ENCODE measurements at regions not wholly inside any gene's neighbourhood (a gene's known extent, or its start where the extent isn't known, plus 50 kb on each side); places are given as distances from the start of the nearest gene placed in this dataset.

DNA sequence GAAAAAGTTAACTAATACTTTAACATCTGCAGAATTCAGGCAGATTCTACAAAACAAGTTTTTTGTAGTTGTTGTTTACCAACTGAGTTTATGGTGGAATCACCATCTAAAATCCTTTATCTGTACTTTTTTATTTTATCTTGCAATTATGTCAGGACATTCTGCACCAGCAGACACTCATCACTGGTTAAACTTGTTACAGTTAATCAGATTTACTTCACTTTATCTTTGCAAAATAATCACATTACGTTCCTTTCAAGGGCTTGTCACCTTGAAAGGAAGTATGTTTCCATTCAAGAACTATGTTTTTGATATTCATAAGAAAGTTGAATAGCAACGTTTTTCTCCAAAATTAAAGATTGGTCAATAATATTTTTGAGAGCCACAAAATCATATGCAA is 796.6 kb upstream of the ROBO1 start:
- no peaks in the 10 kb centered on the region for H3K4me1 Mint-ChIP-seq
- no peak for DNase-seq
- peaks cover 0 to 3% (median 0%) of the 10 kb centered on the region in 3 donors for H3K27me3 Mint-ChIP-seq (ENCODE audit: low read depth in 3 of 3)
- H3K4me3 Mint-ChIP-seq = no peak overlapping the region
- H3K9me3 Mint-ChIP-seq = peaks cover 3 to 61% (median 23%) of the 10 kb centered on the region in 6 donors
- H3K27ac Mint-ChIP-seq = no peak overlapping the region
- no peaks in the 10 kb centered on the region for H3K36me3 Mint-ChIP-seq

GRCh38 chr3:80559701-80560100 is 791.9 kb upstream of the ROBO1 start:
- peaks cover 7 to 52% (median 25%) of the 10 kb centered on the region in 6 donors for H3K9me3 Mint-ChIP-seq
- no peaks in the 10 kb centered on the region for H3K4me1 Mint-ChIP-seq
- no peaks in the 10 kb centered on the region for H3K36me3 Mint-ChIP-seq
- H3K27me3 Mint-ChIP-seq (ENCODE audit: low read depth in 3 of 3) = peaks cover 0 to 3% (median 0%) of the 10 kb centered on the region in 3 donors
- no peak overlapping the region for H3K4me3 Mint-ChIP-seq
- H3K27ac Mint-ChIP-seq = no peak overlapping the region
- no peak for DNase-seq

DNA sequence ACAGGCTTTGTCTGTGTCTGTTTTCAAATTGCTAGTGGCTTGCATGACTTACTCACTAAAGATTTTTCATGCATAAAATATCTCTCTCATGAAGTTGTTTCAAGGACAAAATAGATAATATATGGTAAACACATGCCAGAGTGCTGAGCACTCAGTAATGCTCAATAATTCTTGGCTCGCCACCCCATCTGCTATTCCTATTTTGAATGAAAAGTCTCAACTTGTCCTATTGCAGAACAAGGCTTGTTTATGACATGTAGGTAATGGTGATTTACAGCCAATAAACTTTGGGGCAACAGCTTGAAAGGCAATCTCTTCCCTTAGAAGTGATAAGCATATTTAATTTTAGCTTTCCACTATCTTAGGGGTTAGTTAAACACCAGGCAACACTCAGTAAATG is 789.0 kb upstream of the ROBO1 start:
- Mint-ChIP-seq H3K4me3 (no peak overlapping the region), H3K36me3 (no peaks in the 10 kb centered on the region), H3K9me3 (peaks cover 3 to 59% (median 28%) of the 10 kb centered on the region in 6 donors), H3K4me1 (no peaks in the 10 kb centered on the region), H3K27me3 (ENCODE audit: low read depth in 3 of 3) (no peaks in the 10 kb centered on the region), H3K27ac (no peak overlapping the region)
- DNase-seq = no peak

DNA sequence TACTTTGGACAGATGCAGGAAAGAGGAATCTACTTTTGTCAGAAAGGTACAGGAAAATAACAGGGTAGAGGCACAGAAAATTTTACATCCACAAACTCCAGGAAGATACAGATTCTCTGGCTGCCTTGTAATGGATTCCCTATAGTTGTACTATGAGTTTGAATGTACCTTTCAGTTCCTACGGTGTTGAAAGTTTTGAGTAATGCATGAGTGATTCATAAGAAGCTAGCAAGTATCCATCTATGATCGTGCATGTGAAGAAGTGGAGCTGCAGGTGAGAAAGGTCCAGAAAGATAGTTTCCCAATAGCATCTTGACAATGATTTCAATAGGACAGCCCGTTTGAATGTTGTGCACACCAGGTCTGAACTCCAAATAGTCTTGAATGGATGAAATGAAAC is 786.5 kb upstream of the ROBO1 start:
- Mint-ChIP-seq H3K4me3 (no peak overlapping the region), H3K4me1 (no peaks in the 10 kb centered on the region), H3K36me3 (no peaks in the 10 kb centered on the region), H3K9me3 (peaks cover 3 to 51% (median 22%) of the 10 kb centered on the region in 6 donors), H3K27ac (no peak overlapping the region), H3K27me3 (ENCODE audit: low read depth in 3 of 3) (no peaks in the 10 kb centered on the region)
- no peak for DNase-seq

DNA sequence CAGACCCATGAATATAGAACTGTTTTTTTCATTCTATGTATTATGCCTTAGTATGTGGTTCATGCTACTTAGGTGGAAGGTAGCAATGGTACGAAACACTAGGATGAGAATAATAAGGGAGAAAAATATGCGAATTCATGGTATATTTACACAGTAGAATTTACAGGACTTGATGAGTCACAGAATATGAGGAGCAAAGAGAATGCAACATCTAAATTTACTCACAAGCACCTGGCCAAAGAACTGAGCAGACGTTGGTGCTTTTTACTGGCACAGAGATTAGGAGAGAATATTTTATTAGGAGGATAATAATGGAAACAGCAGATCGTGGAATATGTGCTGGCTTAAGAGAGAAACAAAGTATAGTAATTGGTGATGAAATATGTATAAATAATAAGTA is 785.4 kb upstream of the ROBO1 start:
- Mint-ChIP-seq H3K36me3 (no peaks in the 10 kb centered on the region), H3K4me3 (no peak overlapping the region), H3K27ac (no peak overlapping the region), H3K27me3 (ENCODE audit: low read depth in 3 of 3) (no peaks in the 10 kb centered on the region), H3K9me3 (peaks cover 3 to 41% (median 17%) of the 10 kb centered on the region in 6 donors), H3K4me1 (no peaks in the 10 kb centered on the region)
- no peak for DNase-seq

DNA sequence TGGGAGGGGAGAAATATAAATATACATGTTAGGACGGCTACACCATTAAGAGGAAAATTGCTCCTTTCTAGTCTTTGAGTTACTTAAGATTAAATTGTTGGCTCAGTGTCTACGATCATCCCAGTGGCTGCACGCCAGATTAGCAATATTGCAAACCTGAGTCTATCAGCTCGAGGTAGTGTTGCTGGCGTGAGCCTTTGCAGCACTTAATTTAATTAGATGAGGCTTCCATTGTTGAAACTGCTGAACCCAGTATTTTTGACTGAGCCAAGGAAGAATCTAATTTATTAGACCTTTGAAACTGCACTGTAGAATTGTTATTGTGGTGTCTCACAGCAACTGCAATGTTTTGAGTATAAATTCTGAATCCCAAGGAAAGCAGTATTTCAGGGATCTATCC is 782.4 kb upstream of the ROBO1 start:
- no peak overlapping the region for H3K27ac Mint-ChIP-seq
- no peaks in the 10 kb centered on the region for H3K4me1 Mint-ChIP-seq
- H3K4me3 Mint-ChIP-seq = no peak overlapping the region
- H3K36me3 Mint-ChIP-seq = no peaks in the 10 kb centered on the region
- DNase-seq = no peak
- H3K9me3 Mint-ChIP-seq = peaks cover 2 to 43% (median 17%) of the 10 kb centered on the region in 6 donors
- H3K27me3 Mint-ChIP-seq (ENCODE audit: low read depth in 3 of 3) = no peaks in the 10 kb centered on the region

DNA sequence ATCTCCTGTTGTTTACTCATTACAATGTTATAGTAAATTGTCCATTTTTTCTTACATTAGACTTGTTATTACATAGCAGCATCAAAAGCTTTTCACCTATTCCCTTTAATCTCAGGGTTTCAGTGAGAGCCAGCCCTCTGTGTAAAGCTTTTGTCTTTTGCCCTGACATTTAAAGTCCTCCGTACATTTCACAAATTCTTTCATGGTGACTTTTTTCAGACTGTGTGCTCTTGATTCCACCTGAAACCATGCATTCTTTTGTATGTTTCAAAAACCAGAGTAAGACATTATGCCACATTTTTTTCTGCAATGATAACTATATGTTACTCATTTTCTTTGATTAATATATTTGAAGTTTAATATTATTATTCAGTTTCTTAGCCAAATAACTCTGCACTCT is 781.4 kb upstream of the ROBO1 start:
- no peak for DNase-seq
- no peak overlapping the region for H3K4me3 Mint-ChIP-seq
- H3K27ac Mint-ChIP-seq = no peak overlapping the region
- H3K9me3 Mint-ChIP-seq = peaks cover 2 to 44% (median 22%) of the 10 kb centered on the region in 6 donors
- no peaks in the 10 kb centered on the region for H3K36me3 Mint-ChIP-seq
- no peaks in the 10 kb centered on the region for H3K4me1 Mint-ChIP-seq
- H3K27me3 Mint-ChIP-seq (ENCODE audit: low read depth in 3 of 3) = no peaks in the 10 kb centered on the region

DNA sequence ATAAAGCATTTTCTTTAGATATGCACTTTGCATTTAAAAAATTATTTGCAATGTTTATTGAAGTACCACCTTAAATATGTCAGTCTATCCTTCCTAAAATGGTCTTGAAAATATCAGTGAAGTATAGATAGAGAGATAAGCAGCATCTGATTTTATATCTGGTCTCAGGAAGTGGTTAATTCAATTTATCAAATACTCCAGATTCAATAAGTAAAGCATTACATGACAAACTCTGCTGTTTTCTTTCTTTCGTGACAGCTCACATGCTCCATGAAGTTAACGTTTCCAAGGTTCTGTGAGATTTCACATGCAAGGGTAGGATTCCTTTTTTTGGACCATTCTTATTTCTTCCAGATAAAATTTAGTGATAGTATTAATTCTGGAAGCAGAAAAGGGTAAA is 775.4 kb upstream of the ROBO1 start:
- no peaks in the 10 kb centered on the region for H3K4me1 Mint-ChIP-seq
- H3K4me3 Mint-ChIP-seq = no peak overlapping the region
- H3K9me3 Mint-ChIP-seq = peaks cover 10 to 46% (median 25%) of the 10 kb centered on the region in 6 donors
- no peaks in the 10 kb centered on the region for H3K36me3 Mint-ChIP-seq
- no peak for DNase-seq
- H3K27me3 Mint-ChIP-seq (ENCODE audit: low read depth in 3 of 3) = no peaks in the 10 kb centered on the region
- no peak overlapping the region for H3K27ac Mint-ChIP-seq

- no peaks in the 10 kb centered on the region for H3K36me3 Mint-ChIP-seq
- no peak overlapping the region for H3K4me3 Mint-ChIP-seq
- no peak overlapping the region for H3K27ac Mint-ChIP-seq
Observed at GRCh38 chr3:80542456-80542855, 774.7 kb upstream of the ROBO1 start.

GRCh38 chr3:80537680-80538079 is 769.9 kb upstream of the ROBO1 start:
- H3K4me1 Mint-ChIP-seq = no peaks in the 10 kb centered on the region
- H3K9me3 Mint-ChIP-seq = peaks cover 12 to 59% (median 34%) of the 10 kb centered on the region in 6 donors
- no peaks in the 10 kb centered on the region for H3K27me3 Mint-ChIP-seq (ENCODE audit: low read depth in 3 of 3)
- DNase-seq = no peak
- no peak overlapping the region for H3K4me3 Mint-ChIP-seq
- peaks cover 0 to 3% (median 0%) of the 10 kb centered on the region in 3 donors for H3K36me3 Mint-ChIP-seq
- H3K27ac Mint-ChIP-seq = no peak overlapping the region

More at GRCh38 chr3:80542456-80542855, 774.7 kb upstream of the ROBO1 start:
- H3K27me3 Mint-ChIP-seq (ENCODE audit: low read depth in 3 of 3) = no peaks in the 10 kb centered on the region
- no peaks in the 10 kb centered on the region for H3K4me1 Mint-ChIP-seq
- no peak for DNase-seq
- peaks cover 10 to 48% (median 25%) of the 10 kb centered on the region in 6 donors for H3K9me3 Mint-ChIP-seq

DNA sequence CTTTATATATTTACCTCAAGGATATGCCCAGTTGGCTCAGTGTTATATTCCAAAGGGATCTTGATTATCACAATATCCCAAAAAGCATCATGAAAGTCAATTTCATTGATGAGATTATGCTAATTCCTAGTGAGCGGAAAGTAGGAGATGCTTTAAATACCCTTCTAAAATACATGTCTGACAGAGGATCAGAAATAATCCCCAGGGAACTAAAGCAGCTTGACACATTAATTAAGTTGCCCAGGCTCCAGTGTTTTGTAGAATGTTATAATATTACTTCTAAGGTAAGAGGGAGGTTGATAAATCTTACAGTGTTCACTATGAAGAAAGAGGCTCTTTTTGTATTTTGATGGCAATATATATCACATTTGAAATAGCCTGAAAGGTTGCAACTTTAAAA is 767.5 kb upstream of the ROBO1 start:
- H3K4me1 Mint-ChIP-seq = no peaks in the 10 kb centered on the region

DNA sequence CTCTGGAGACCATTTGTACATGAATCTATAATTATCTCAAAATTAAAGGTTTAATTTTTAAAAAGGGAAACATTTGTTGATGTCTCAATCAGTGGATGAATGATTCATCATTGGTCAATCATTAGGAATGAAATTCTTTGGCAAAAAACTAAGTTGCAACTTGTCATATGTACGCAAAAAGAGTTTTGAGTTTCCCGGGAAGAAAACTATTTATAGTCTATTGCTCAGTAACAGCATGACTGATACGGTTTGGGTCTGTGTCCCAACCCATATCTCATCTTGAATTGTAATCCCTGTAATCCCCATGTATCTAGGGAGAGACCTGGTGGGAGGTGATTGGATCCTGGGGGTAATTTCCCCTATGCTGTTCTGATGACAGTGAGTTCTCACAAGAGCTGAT is 765.8 kb upstream of the ROBO1 start:
- Mint-ChIP-seq H3K4me3 (no peak overlapping the region), H3K9me3 (peaks cover 16 to 61% (median 25%) of the 10 kb centered on the region in 6 donors), H3K27ac (no peak overlapping the region), H3K4me1 (no peaks in the 10 kb centered on the region), H3K36me3 (peaks cover 0 to 6% (median 0%) of the 10 kb centered on the region in 3 donors), H3K27me3 (ENCODE audit: low read depth in 3 of 3) (no peaks in the 10 kb centered on the region)
- no peak for DNase-seq

More for the DNA sequence above, 767.5 kb upstream of the ROBO1 start:
- no peak for DNase-seq
- no peaks in the 10 kb centered on the region for H3K27me3 Mint-ChIP-seq (ENCODE audit: low read depth in 3 of 3)
- H3K4me3 Mint-ChIP-seq = no peak overlapping the region
- peaks cover 17 to 59% (median 27%) of the 10 kb centered on the region in 6 donors for H3K9me3 Mint-ChIP-seq
- H3K36me3 Mint-ChIP-seq = peaks cover 0 to 6% (median 0%) of the 10 kb centered on the region in 3 donors
- H3K27ac Mint-ChIP-seq = no peak overlapping the region

GRCh38 chr3:80526153-80526552 is 758.4 kb upstream of the ROBO1 start:
- peaks cover 14 to 49% (median 28%) of the 10 kb centered on the region in 6 donors for H3K9me3 Mint-ChIP-seq
- H3K27ac Mint-ChIP-seq = no peak overlapping the region
- H3K27me3 Mint-ChIP-seq (ENCODE audit: low read depth in 3 of 3) = no peaks in the 10 kb centered on the region
- H3K36me3 Mint-ChIP-seq = peaks cover 0 to 4% (median 0%) of the 10 kb centered on the region in 3 donors
- H3K4me3 Mint-ChIP-seq = no peak overlapping the region
- no peaks in the 10 kb centered on the region for H3K4me1 Mint-ChIP-seq
- no peak for DNase-seq

- no peak for DNase-seq
- Mint-ChIP-seq H3K27ac (no peak overlapping the region), H3K27me3 (ENCODE audit: low read depth in 3 of 3) (peaks cover 0 to 1% (median 0%) of the 10 kb centered on the region in 3 donors), H3K4me3 (no peak overlapping the region), H3K4me1 (no peaks in the 10 kb centered on the region), H3K36me3 (no peaks in the 10 kb centered on the region), H3K9me3 (peaks cover 7 to 47% (median 18%) of the 10 kb centered on the region in 6 donors)
Observed at GRCh38 chr3:80521081-80521480, 753.3 kb upstream of the ROBO1 start.

DNA sequence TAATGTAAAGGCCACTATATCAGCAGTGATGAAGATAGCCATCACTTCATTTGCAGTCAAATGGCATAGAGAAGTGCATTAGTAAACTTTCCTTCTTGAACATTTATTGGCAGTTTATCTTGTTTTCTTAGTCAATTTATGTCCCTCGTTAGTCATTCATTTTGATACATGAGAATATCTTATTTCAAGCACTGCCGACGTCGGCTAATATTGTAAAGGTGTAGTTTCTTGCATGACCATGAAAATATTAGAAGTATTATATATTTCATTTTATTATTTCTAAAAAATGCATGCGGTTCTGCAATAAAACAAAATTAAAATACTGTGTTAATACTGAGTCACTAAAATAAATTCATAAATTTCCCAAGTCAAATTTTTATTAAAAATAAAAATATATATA is 751.6 kb upstream of the ROBO1 start:
- Mint-ChIP-seq H3K27me3 (ENCODE audit: low read depth in 3 of 3) (peaks cover 0 to 1% (median 0%) of the 10 kb centered on the region in 3 donors), H3K4me1 (no peaks in the 10 kb centered on the region), H3K36me3 (no peaks in the 10 kb centered on the region), H3K27ac (no peak overlapping the region), H3K4me3 (no peak overlapping the region), H3K9me3 (peaks cover 7 to 46% (median 17%) of the 10 kb centered on the region in 6 donors)
- DNase-seq = no peak
